ENCODE measurements at regions not wholly inside any gene's neighbourhood (a gene's known extent, or its start where the extent isn't known, plus 50 kb on each side); places are given as distances from the start of the nearest gene placed in this dataset.

GRCh38 chr14:105888784-105889665 lies 362.6 kb downstream of the TMEM121 start:
- H3K56ac ChIP-seq (replicated peaks; ENCODE audit: insufficient read length, low read depth, low read length) = no peak overlapping the region
- no peak overlapping the region for H4K8ac ChIP-seq (ENCODE audit: extremely low read depth, insufficient read depth, low read length)
- H3K36me3 ChIP-seq (ENCODE audit: control insufficient read depth in 2 of 4, insufficient read depth in 4 of 4, low read length in 3 of 4) = no peaks in the 10 kb centered on the region
- no peak overlapping the region for H2BK5ac ChIP-seq (ENCODE audit: low read depth, low read length)
- H4K91ac ChIP-seq (replicated peaks; ENCODE audit: insufficient read length, low read length) = no peak overlapping the region
- no peaks in the 10 kb centered on the region for H3K27me3 ChIP-seq (replicated peaks in 1 of 4; ENCODE audit: control insufficient read depth in 3 of 4, extremely low read depth in 1 of 4, insufficient read depth in 3 of 4, low read length in 3 of 4)
- no peak for TF ChIP-seq SRF (IDR thresholded peaks at IDR 0.05; ENCODE audit: low read depth, low read length)
- no peak for TF ChIP-seq CHD2 (IDR thresholded peaks at IDR 0.05; ENCODE audit: low read length)
- no peak for TF ChIP-seq KDM1A (IDR thresholded peaks at IDR 0.05; ENCODE audit: borderline replicate concordance, low read length)
- TF ChIP-seq RAD21 (IDR thresholded peaks at IDR 0.05 in 1 of 2, conservative IDR thresholded peaks at IDR 0.05 in 1 of 2; ENCODE audit: low read depth in 2 of 2, low read length in 2 of 2) = no peak
- no peak for TF ChIP-seq SAP30 (IDR thresholded peaks at IDR 0.05; ENCODE audit: insufficient read depth, insufficient replicate concordance, low read length)
- H2AFZ ChIP-seq (ENCODE audit: low read length) = no peak overlapping the region
- no peak overlapping the region for H2BK15ac ChIP-seq (ENCODE audit: low read length)
- H4K5ac ChIP-seq (ENCODE audit: insufficient read length, low read depth, low read length) = no peak overlapping the region
- no peak overlapping the region for H3K4ac ChIP-seq (replicated peaks; ENCODE audit: insufficient read length, low read depth, low read length)
- no peak overlapping the region for H3K14ac ChIP-seq (ENCODE audit: insufficient read length)
- no peak overlapping the region for H3K18ac ChIP-seq (ENCODE audit: extremely low read depth, low read length)
- H3K9me3 ChIP-seq (ENCODE audit: insufficient read depth in 2 of 2, low read depth in 1 of 2, low read length in 1 of 2) = peaks cover 34 to 95% of the 10 kb centered on the region in 2 experiments; a peak in 3 of 4 replicates
- 77% methylated on average over 13 of the region's 20 CpGs; no CpG with 5 or more reads in 1 of the 2 experiments for WGBS, 2 experiments (ENCODE audit: extremely low coverage in 1 of 2, insufficient coverage in 1 of 2, insufficient read length in 1 of 2, insufficient replicate concordance in 2 of 2, low coverage in 1 of 2, low lambda C conversion rate in 2 of 2, missing lambda C conversion rate in 1 of 2)
- no peak overlapping the region for H2BK12ac ChIP-seq (ENCODE audit: low read depth, low read length)
- no peak overlapping the region for H2BK120ac ChIP-seq (replicated peaks; ENCODE audit: low read depth, low read length)
- no peak overlapping the region for H2BK20ac ChIP-seq (ENCODE audit: low read length)
- H3K23ac ChIP-seq (ENCODE audit: insufficient read length) = no peak overlapping the region
- no peak overlapping the region for H3K9ac ChIP-seq (replicated peaks in 1 of 4; ENCODE audit: extremely low read depth in 1 of 4, low read depth in 3 of 4, low read length in 3 of 4)
- H3K79me2 ChIP-seq (ENCODE audit: control insufficient read depth in 1 of 2, insufficient read depth in 2 of 2, low read length in 2 of 2) = no peaks in the 10 kb centered on the region
- ChIA-PET CTCF (ENCODE audit: partially characterized antibody) (no interaction called here), POLR2A (ENCODE audit: partially characterized antibody) (no interaction called here)
- no peaks in the 10 kb centered on the region for H4K20me1 ChIP-seq (replicated peaks in 1 of 2; ENCODE audit: control insufficient read depth in 1 of 2, insufficient read depth in 2 of 2, low read length in 2 of 2)
- no peak overlapping the region for H2AK5ac ChIP-seq (ENCODE audit: low read depth, low read length)
- no peak overlapping the region for H3K27ac ChIP-seq (ENCODE audit: low read depth, low read length)
- H3K79me1 ChIP-seq (ENCODE audit: low read depth, low read length) = no peaks in the 10 kb centered on the region
- H3K4me3 ChIP-seq (ENCODE audit: extremely low read depth in 1 of 4, insufficient read depth in 2 of 4, low read depth in 3 of 4, low read length in 4 of 4) = no peak overlapping the region
- H3K4me1 ChIP-seq (replicated peaks in 1 of 4; ENCODE audit: control insufficient read depth in 3 of 4, insufficient read depth in 4 of 4, low read length in 3 of 4) = no peaks in the 10 kb centered on the region
- FAIRE-seq = no peak
- DNase-seq (ENCODE audit: low read depth in 1 of 2, low spot score in 2 of 2) = no peak
- no peak overlapping the region for H3K4me2 ChIP-seq (ENCODE audit: insufficient read depth in 1 of 2, low read depth in 2 of 2, low read length in 2 of 2)
- H3K23me2 ChIP-seq (ENCODE audit: low read depth, low read length) = no peaks in the 10 kb centered on the region

Measured in H1 (cell line).